Trophoblast cell (in vitro differentiated cells and primary cell): ENCODE measurements at regions not wholly inside any gene's neighbourhood (a gene's known extent, or its start where the extent isn't known, plus 50 kb on each side); places are given as distances from the start of the nearest gene placed in this dataset.

ENCODE experiments used
- DNase-seq, 2 donors: peaks; one replicate each; pipeline ENCODE4 v3.0.0-alpha.2; 2016
- H2AFZ ChIP-seq: 2 replicates; pipeline ENCODE4 v1.6.1; 2013; ENCODE audit warnings: low read length, moderate library complexity, mild to moderate bottlenecking; ENCODE audit not compliant: insufficient read depth, poor library complexity
- H2AK5ac ChIP-seq: 2 replicates; pipeline ENCODE4 v1.6.1; 2013; ENCODE audit warnings: mild to moderate bottlenecking, low read length
- H2BK120ac ChIP-seq: 2 replicates; pipeline ENCODE4 v1.6.1; 2013; ENCODE audit warnings: low read length, mild to moderate bottlenecking, moderate library complexity; ENCODE audit not compliant: insufficient read depth, poor library complexity
- H2BK12ac ChIP-seq: 2 replicates; pipeline ENCODE4 v1.6.1; 2013; ENCODE audit warnings: mild to moderate bottlenecking, low read length, moderate library complexity
- H2BK5ac ChIP-seq: 2 replicates; pipeline ENCODE4 v1.6.1; 2013; ENCODE audit warnings: low read length, low read depth, moderate library complexity, mild to moderate bottlenecking; ENCODE audit not compliant: poor library complexity
- H3K14ac ChIP-seq: 2 replicates; pipeline ENCODE4 v1.6.1; 2013; ENCODE audit warnings: mild to moderate bottlenecking, low read length
- H3K18ac ChIP-seq: 2 replicates; pipeline ENCODE4 v1.6.1; 2013; ENCODE audit warnings: mild to moderate bottlenecking, low read length
- H3K23ac ChIP-seq: 2 replicates; pipeline ENCODE4 v1.6.1; 2013; ENCODE audit warnings: low read length
- H3K27ac ChIP-seq: 2 replicates; pipeline ENCODE4 v1.5.1; 2013; ENCODE audit warnings: low read depth, mild to moderate bottlenecking, inconsistent platforms, low read length, moderate library complexity
- H3K27me3 ChIP-seq: 2 replicates; pipeline ENCODE4 v1.6.1; 2013; ENCODE audit warnings: inconsistent platforms, mild to moderate bottlenecking, low read length, moderate library complexity; ENCODE audit not compliant: insufficient read depth
- H3K36me3 ChIP-seq, 2 experiments: 1 replicate in 1 of 2; 2 replicates in 1 of 2; pipeline ENCODE4 v1.6.1; 2013; ENCODE audit warnings: low read length in 2 of 2, mild to moderate bottlenecking in 2 of 2, moderate library complexity in 1 of 2; ENCODE audit not compliant: insufficient read depth in 2 of 2, control insufficient read depth in 1 of 2
- H3K4ac ChIP-seq: 2 replicates; pipeline ENCODE4 v1.6.1; 2013; ENCODE audit warnings: low read depth, mild to moderate bottlenecking, low read length, moderate library complexity
- H3K4me1 ChIP-seq, 2 experiments: 1 replicate in 1 of 2; 2 replicates in 1 of 2; pipeline ENCODE4 v1.6.1; 2013; ENCODE audit warnings: low read length in 2 of 2, mild to moderate bottlenecking in 2 of 2, moderate library complexity in 1 of 2; ENCODE audit not compliant: insufficient read depth in 2 of 2, control insufficient read depth in 1 of 2
- H3K4me2 ChIP-seq: 2 replicates; pipeline ENCODE4 v1.6.1; 2013; ENCODE audit warnings: inconsistent platforms, mild to moderate bottlenecking, low read length, moderate library complexity
- H3K4me3 ChIP-seq: 2 replicates; pipeline ENCODE4 v1.5.1; 2013; ENCODE audit warnings: mild to moderate bottlenecking, low read depth, low read length, inconsistent platforms
- H3K79me1 ChIP-seq: one replicate; pipeline ENCODE4 v1.6.1; 2013; ENCODE audit warnings: low read length
- H3K79me2 ChIP-seq: 2 replicates; pipeline ENCODE4 v1.6.1; 2013; ENCODE audit warnings: low read length, mild to moderate bottlenecking; ENCODE audit not compliant: control insufficient read depth, insufficient read depth, poor library complexity
- H3K9ac ChIP-seq: 2 replicates; pipeline ENCODE4 v1.6.1; 2013; ENCODE audit warnings: mild to moderate bottlenecking, low read length
- H3K9me3 ChIP-seq: 2 replicates; pipeline ENCODE4 v1.6.1; 2013; ENCODE audit warnings: low read depth, mild to moderate bottlenecking, control low read depth, inconsistent platforms, low read length; ENCODE audit not compliant: insufficient read depth
- H4K12ac ChIP-seq: 2 replicates; pipeline ENCODE4 v1.6.1; 2013; ENCODE audit warnings: low read depth, mild to moderate bottlenecking, low read length, moderate library complexity
- H4K8ac ChIP-seq: 2 replicates; pipeline ENCODE4 v1.6.1; 2013; ENCODE audit warnings: low read depth, mild to moderate bottlenecking, low read length, moderate library complexity
- H4K91ac ChIP-seq: one replicate; pipeline ENCODE4 v1.6.1; 2013; ENCODE audit warnings: low read depth, mild to moderate bottlenecking, low read length, moderate library complexity
- WGBS: extraction: QIAGEN DNeasy Blood & Tissue Kit; methylation state at CpG from one replicate; pipeline ENCODE4 v1.1.7; 2013; ENCODE audit warnings: missing lambda C conversion rate; ENCODE audit not compliant: insufficient read length, insufficient coverage; ENCODE audit errors: extremely low coverage; 5-methylcytosine and 5-hydroxymethylcytosine counted together

- WGBS: no CpG with 5 or more reads among the region's 9 CpGs
- no peak overlapping the region for H2AK5ac ChIP-seq
- no peak overlapping the region for H2BK5ac ChIP-seq
- H3K36me3 ChIP-seq: no peaks in the 10 kb centered on the region
- no peak overlapping the region for H3K27ac ChIP-seq
- peaks cover 0 to 1% of the 10 kb centered on the region in 2 experiments for H3K4me1 ChIP-seq
- H3K23ac ChIP-seq: no peak overlapping the region
- H3K4ac ChIP-seq: no peak overlapping the region
- no peaks in the 10 kb centered on the region for H3K27me3 ChIP-seq
- H2AFZ ChIP-seq: no peak overlapping the region
- H3K9me3 ChIP-seq: no peaks in the 10 kb centered on the region
- no peak overlapping the region for H3K9ac ChIP-seq
- H3K4me2 ChIP-seq: no peak overlapping the region
- H4K12ac ChIP-seq: no peak overlapping the region
- H3K18ac ChIP-seq: no peak overlapping the region
- no peak overlapping the region for H3K14ac ChIP-seq
- no peak for DNase-seq
- no peaks in the 10 kb centered on the region for H3K79me1 ChIP-seq
- no peak overlapping the region for H4K8ac ChIP-seq
- H2BK12ac ChIP-seq: no peak overlapping the region
- H3K79me2 ChIP-seq: no peaks in the 10 kb centered on the region
- no peak overlapping the region for H4K91ac ChIP-seq
- H3K4me3 ChIP-seq: no peak overlapping the region
- H2BK120ac ChIP-seq: no peak overlapping the region
Observed at GRCh38 chr16:87046235-87046634, 271.0 kb downstream of the C16orf95 start.

- no CpG with 5 or more reads among the region's 13 CpGs for WGBS
- no peak overlapping the region for H2AK5ac ChIP-seq
- H3K14ac ChIP-seq: no peak overlapping the region
- no peak overlapping the region for H3K23ac ChIP-seq
- no peaks in the 10 kb centered on the region for H3K27me3 ChIP-seq
- no peak overlapping the region for H3K4me3 ChIP-seq
- no peaks in the 10 kb centered on the region for H3K36me3 ChIP-seq
- H3K79me2 ChIP-seq: no peaks in the 10 kb centered on the region
- no peaks in the 10 kb centered on the region for H3K79me1 ChIP-seq
- no peak overlapping the region for H3K4ac ChIP-seq
- no peak overlapping the region for H4K91ac ChIP-seq
- no peak for DNase-seq
- no peak overlapping the region for H4K8ac ChIP-seq
- H4K12ac ChIP-seq: no peak overlapping the region
- H2BK12ac ChIP-seq: no peak overlapping the region
- no peak overlapping the region for H2AFZ ChIP-seq
- H2BK120ac ChIP-seq: no peak overlapping the region
- no peak overlapping the region for H3K27ac ChIP-seq
- H3K4me2 ChIP-seq: no peak overlapping the region
- peaks cover 0 to 1% of the 10 kb centered on the region in 2 experiments for H3K4me1 ChIP-seq
- no peak overlapping the region for H3K18ac ChIP-seq
- H3K9me3 ChIP-seq: no peaks in the 10 kb centered on the region
- no peak overlapping the region for H3K9ac ChIP-seq
- H2BK5ac ChIP-seq: no peak overlapping the region
Observed at GRCh38 chr16:87047221-87048037, 269.8 kb downstream of the C16orf95 start.

GRCh38 chr16:87048038-87048729 lies 269.0 kb downstream of the C16orf95 start:
- H3K79me1 ChIP-seq: no peaks in the 10 kb centered on the region
- H4K91ac ChIP-seq: no peak overlapping the region
- no peak overlapping the region for H2BK12ac ChIP-seq
- WGBS: no CpG with 5 or more reads among the region's 9 CpGs
- no peak overlapping the region for H3K9ac ChIP-seq
- no peaks in the 10 kb centered on the region for H3K27me3 ChIP-seq
- no peak overlapping the region for H3K23ac ChIP-seq
- no peak overlapping the region for H3K4me2 ChIP-seq
- H3K4me1 ChIP-seq: peaks cover 0 to 1% of the 10 kb centered on the region in 2 experiments
- no peaks in the 10 kb centered on the region for H3K79me2 ChIP-seq
- no peak overlapping the region for H3K4ac ChIP-seq
- no peak overlapping the region for H3K18ac ChIP-seq
- H3K4me3 ChIP-seq: no peak overlapping the region
- H4K8ac ChIP-seq: no peak overlapping the region
- no peak overlapping the region for H2BK120ac ChIP-seq
- no peaks in the 10 kb centered on the region for H3K36me3 ChIP-seq
- no peak overlapping the region for H4K12ac ChIP-seq
- no peak overlapping the region for H3K14ac ChIP-seq
- no peak overlapping the region for H2AFZ ChIP-seq
- no peak for DNase-seq
- H2BK5ac ChIP-seq: no peak overlapping the region
- H2AK5ac ChIP-seq: no peak overlapping the region
- H3K27ac ChIP-seq: no peak overlapping the region
- no peaks in the 10 kb centered on the region for H3K9me3 ChIP-seq

- Histone ChIP-seq H3K9me3 (no peaks in the 10 kb centered on the region), H3K14ac (no peak overlapping the region), H4K12ac (no peak overlapping the region), H3K23ac (no peak overlapping the region), H2BK120ac (no peak overlapping the region), H3K18ac (no peak overlapping the region), H2AFZ (no peak overlapping the region), H3K9ac (no peak overlapping the region), H3K27ac (no peak overlapping the region), H2AK5ac (no peak overlapping the region), H4K91ac (no peak overlapping the region), H3K4me1 (peaks cover 0 to 1% of the 10 kb centered on the region in 2 experiments), H3K79me1 (no peaks in the 10 kb centered on the region), H4K8ac (no peak overlapping the region), H2BK5ac (no peak overlapping the region), H2BK12ac (no peak overlapping the region), H3K4me3 (no peak overlapping the region), H3K4ac (no peak overlapping the region), H3K27me3 (no peaks in the 10 kb centered on the region), H3K4me2 (no peak overlapping the region), H3K36me3 (no peaks in the 10 kb centered on the region), H3K79me2 (no peaks in the 10 kb centered on the region)
- no CpG with 5 or more reads among the region's 8 CpGs for WGBS
- DNase-seq: no peak
Observed at GRCh38 chr16:87048730-87049115, 268.5 kb downstream of the C16orf95 start.
